NCI-H187 (cell line): ENCODE measurements at regions not wholly inside any gene's neighbourhood (a gene's known extent, or its start where the extent isn't known, plus 50 kb on each side); places are given as distances from the start of the nearest gene placed in this dataset.
"Not testable (repeated sequence)": the region's sequence is repeated elsewhere in the genome, so short reads cannot be mapped to it uniquely, and the experiment has no call there.

Source experiments
- DNase-seq, 2 experiments: peaks; one replicate each; lab custom pipeline; 2025; lab: John Stamatoyannopoulos, UW

- not testable (repeated sequence) for DNase-seq
Observed at GRCh38 chr18:8913606-8914403, 188.7 kb upstream of the NDUFV2 start.

GRCh38 chr18:8914404-8915264 is 187.9 kb upstream of the NDUFV2 start:
- not testable (repeated sequence) for DNase-seq

- not testable (repeated sequence) for DNase-seq
Observed at GRCh38 chr18:8920856-8921787, 181.4 kb upstream of the NDUFV2 start.

- no peak for DNase-seq
Observed at GRCh38 chr18:8926464-8926863, 176.0 kb upstream of the NDUFV2 start.

GRCh38 chr18:8928044-8928443 is 174.5 kb upstream of the NDUFV2 start:
- DNase-seq, result no peak

GRCh38 chr18:8928847-8929780 is 173.4 kb upstream of the NDUFV2 start:
- no peak for DNase-seq

GRCh38 chr18:8930990-8931616 is 171.4 kb upstream of the NDUFV2 start:
- DNase-seq, result no peak

GRCh38 chr18:8932866-8933265 is 169.6 kb upstream of the NDUFV2 start:
- no peak for DNase-seq

GRCh38 chr18:8933714-8934284 is 168.7 kb upstream of the NDUFV2 start:
- DNase-seq, result no peak

GRCh38 chr18:8935346-8935745 is 167.2 kb upstream of the NDUFV2 start:
- DNase-seq, result not testable (repeated sequence)

- DNase-seq, result no peak
Observed at GRCh38 chr18:8936619-8937018, 165.9 kb upstream of the NDUFV2 start.

GRCh38 chr18:8937160-8938094 is 165.1 kb upstream of the NDUFV2 start:
- no peak for DNase-seq

GRCh38 chr18:8938817-8939216 is 163.7 kb upstream of the NDUFV2 start:
- DNase-seq, result no peak

- no peak for DNase-seq
Observed at GRCh38 chr18:8942021-8942908, 160.2 kb upstream of the NDUFV2 start.

GRCh38 chr18:8942909-8943545 is 159.5 kb upstream of the NDUFV2 start:
- no peak for DNase-seq

- DNase-seq, result no peak
Observed at GRCh38 chr18:8943900-8944870, 158.3 kb upstream of the NDUFV2 start.
